Fibroblast of villous mesenchyme (primary cell): ENCODE measurements at regions not wholly inside any gene's neighbourhood (a gene's known extent, or its start where the extent isn't known, plus 50 kb on each side); places are given as distances from the start of the nearest gene placed in this dataset.

ENCODE experiments used
- DNase-seq: peaks from one replicate; pipeline ENCODE4 v3.0.0-alpha.2; 2010; ENCODE audit warnings: low read depth
- H3K4me3 ChIP-seq: 2 replicates; pipeline ENCODE4 v1.5.1; 2011; ENCODE audit warnings: low read depth, mild to moderate bottlenecking, low read length
- CTCF ChIP-seq: IDR thresholded peaks from 2 replicates; pipeline ENCODE4 v1.5.1; 2012; ENCODE audit warnings: low read depth, mild to moderate bottlenecking, low read length; ENCODE audit not compliant: insufficient read depth

DNA sequence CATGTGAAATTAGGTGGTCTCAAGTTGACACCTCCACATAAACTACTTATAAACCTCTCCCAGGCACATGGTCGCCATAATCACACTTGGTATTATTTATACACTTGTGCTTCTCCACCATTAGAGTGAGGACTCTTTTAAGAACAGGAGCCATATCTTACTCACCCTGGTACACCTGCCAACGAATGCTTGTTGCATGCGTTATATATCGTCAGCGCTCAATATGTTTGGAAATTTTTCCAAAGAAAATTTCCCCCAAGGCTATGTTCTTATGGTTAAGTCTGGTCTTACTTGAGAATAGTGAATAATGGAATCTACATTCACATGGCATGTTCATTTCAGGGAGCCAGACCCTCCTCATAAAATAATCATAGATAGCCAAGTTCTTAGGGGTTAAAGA is 271.7 kb downstream of the BCL11A start:
- no peak for TF ChIP-seq CTCF
- H3K4me3 ChIP-seq: no peak overlapping the region
- DNase-seq: no peak

GRCh38 chr2:60280238-60280637 is 273.2 kb downstream of the BCL11A start:
- TF ChIP-seq CTCF: no peak
- no peak for DNase-seq
- H3K4me3 ChIP-seq: no peak overlapping the region

- no peak overlapping the region for H3K4me3 ChIP-seq
- TF ChIP-seq CTCF: no peak
- no peak for DNase-seq
These were observed 274.5 kb downstream of the BCL11A start for GRCh38 chr2:60278906-60279305.

- DNase-seq: no peak
- H3K4me3 ChIP-seq: no peak overlapping the region
- no peak for TF ChIP-seq CTCF
These were observed 277.5 kb downstream of the BCL11A start for GRCh38 chr2:60275958-60276357.

DNA sequence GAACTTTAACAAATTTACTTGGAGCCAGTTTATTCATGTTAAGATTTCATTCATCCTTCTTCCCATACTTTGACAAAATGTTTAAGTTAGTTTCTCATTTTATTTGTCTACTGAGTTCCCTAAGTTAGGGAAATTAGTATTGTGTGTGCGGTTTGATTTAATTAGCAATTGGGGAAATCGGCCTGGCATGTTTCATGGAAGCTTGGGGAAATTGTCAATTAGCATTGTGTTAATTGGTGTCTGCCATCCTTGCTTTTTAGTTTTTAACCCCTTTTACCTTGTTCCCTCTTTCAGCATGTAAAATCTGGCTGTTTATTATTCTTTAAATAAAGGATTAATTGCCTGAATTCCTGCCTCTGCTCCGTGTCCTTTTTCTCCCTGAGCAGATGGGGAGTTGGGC is 279.6 kb downstream of the BCL11A start:
- no peak for DNase-seq
- no peak for TF ChIP-seq CTCF
- H3K4me3 ChIP-seq: no peak overlapping the region

DNA sequence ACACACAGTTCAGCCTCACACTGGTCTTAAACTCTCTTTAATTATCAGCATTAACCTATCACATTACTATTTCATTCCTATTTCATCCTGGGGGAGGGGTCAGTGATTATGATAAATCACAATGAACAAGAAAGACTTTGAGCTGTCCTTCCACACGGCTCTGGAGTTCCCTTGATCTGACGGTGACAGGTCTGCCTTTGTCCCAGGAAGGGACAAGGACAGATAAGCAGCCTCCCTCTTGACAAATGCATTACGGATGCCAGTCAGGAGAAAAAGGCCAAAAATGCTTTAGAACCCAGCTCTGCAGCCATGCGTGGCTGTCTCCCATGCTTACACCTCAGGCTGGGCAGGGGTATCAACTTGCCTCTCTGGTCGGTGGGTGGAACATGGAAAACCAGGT is 281.7 kb downstream of the BCL11A start:
- no peak for DNase-seq
- H3K4me3 ChIP-seq: no peak overlapping the region
- no peak for TF ChIP-seq CTCF

DNA sequence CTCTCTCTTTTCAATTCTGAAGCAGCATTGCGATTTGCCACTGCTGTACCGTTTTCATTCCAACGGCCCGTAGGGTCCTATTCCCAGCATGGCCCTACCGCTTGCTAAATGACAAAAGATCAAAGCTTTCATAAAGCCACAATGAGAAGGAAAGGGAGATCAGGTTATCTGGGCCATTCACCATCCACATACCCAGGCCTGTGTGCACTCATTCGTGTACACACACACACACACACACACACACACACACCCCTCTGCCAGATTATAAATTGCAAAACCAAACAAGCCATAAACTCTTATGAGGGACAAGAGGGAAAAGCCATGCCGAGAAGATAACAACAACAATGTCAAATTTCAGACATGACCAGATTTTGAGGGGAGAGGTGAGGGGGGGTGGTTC is 282.3 kb downstream of the BCL11A start:
- no peak for DNase-seq
- TF ChIP-seq CTCF: no peak
- no peak overlapping the region for H3K4me3 ChIP-seq
